ENCODE measurements at regions not wholly inside any gene's neighbourhood (a gene's known extent, or its start where the extent isn't known, plus 50 kb on each side); places are given as distances from the start of the nearest gene placed in this dataset.

- TF ChIP-seq CTCF (IDR thresholded peaks at IDR 0.05) (no peak), SIN3A (IDR thresholded peaks at IDR 0.05; ENCODE audit: borderline replicate concordance, insufficient read depth, low read depth, low read length) (no peak)
These were observed 72.0 kb downstream of the FAM43A start for GRCh38 chr3:194757647-194758061.

Data from Panc1 (cell line).